ENCODE measurements at regions not wholly inside any gene's neighbourhood (a gene's known extent, or its start where the extent isn't known, plus 50 kb on each side); places are given as distances from the start of the nearest gene placed in this dataset.

DNA sequence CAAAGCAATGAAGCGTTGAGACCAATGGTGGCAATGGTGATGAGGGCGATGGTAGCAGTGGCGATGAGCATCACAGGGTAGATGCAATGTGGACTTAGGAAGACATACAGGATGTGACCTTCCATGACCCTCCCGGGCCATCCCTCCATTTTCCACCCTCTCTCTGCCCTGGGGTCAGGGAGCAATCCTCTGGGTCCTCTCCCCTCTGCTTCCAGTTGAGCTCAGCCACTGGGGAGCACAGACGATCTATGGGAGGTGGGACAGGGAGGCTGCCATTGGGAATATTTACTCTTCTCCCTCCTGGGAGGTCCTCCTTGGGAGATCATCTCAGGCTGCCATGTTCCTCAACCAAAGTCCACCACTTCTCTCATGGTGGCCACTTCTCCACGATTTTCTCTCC is 260.7 kb upstream of the FOXF1 start:
- TF ChIP-seq, protein P1, sequence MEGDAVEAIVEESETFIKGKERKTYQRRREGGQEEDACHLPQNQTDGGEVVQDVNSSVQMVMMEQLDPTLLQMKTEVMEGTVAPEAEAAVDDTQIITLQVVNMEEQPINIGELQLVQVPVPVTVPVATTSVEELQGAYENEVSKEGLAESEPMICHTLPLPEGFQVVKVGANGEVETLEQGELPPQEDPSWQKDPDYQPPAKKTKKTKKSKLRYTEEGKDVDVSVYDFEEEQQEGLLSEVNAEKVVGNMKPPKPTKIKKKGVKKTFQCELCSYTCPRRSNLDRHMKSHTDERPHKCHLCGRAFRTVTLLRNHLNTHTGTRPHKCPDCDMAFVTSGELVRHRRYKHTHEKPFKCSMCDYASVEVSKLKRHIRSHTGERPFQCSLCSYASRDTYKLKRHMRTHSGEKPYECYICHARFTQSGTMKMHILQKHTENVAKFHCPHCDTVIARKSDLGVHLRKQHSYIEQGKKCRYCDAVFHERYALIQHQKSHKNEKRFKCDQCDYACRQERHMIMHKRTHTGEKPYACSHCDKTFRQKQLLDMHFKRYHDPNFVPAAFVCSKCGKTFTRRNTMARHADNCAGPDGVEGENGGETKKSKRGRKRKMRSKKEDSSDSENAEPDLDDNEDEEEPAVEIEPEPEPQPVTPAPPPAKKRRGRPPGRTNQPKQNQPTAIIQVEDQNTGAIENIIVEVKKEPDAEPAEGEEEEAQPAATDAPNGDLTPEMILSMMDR (IDR thresholded peaks at IDR 0.05): no peak
- TF ChIP-seq POLR2A (IDR thresholded peaks at IDR 0.05) (no peak), EP300 (IDR thresholded peaks at IDR 0.05) (no peak), POLR2AphosphoS5 (IDR thresholded peaks at IDR 0.05) (no peak)
